Stomach (tissue), 4 donors: ENCODE measurements at regions not wholly inside any gene's neighbourhood (a gene's known extent, or its start where the extent isn't known, plus 50 kb on each side); places are given as distances from the start of the nearest gene placed in this dataset.

Experiments
- EP300 ChIP-seq: sonication (generic); formaldehyde crosslinking; IDR thresholded peaks from one replicate; pipeline ENCODE4 v1.6.1; 2017; ENCODE audit warnings: antibody characterized with exemption
- POLR2A ChIP-seq, 4 donors: fragments of 450-650 bp; IDR thresholded peaks; one replicate each; pipeline ENCODE4 v1.6.1; 2016; ENCODE audit warnings: antibody characterized with exemption in 4 of 4, control low read depth in 2 of 4, mild to moderate bottlenecking in 1 of 4, moderate library complexity in 1 of 4
- POLR2AphosphoS5 ChIP-seq, 3 donors: sonication (generic); formaldehyde crosslinking; IDR thresholded peaks; one replicate each; pipeline ENCODE4 v1.6.1; 2016; ENCODE audit warnings: antibody characterized with exemption in 3 of 3
- TF ChIP-seq, protein P1 (sequence below), 7 experiments: fragments of 450-650 bp in 4 of 7; fragments of 200-600 bp in 3 of 7; sonication (generic) in 3 of 7; IDR thresholded peaks; one replicate each; pipeline ENCODE4 v1.5.1; 2016 to 2019; ENCODE audit warnings: antibody characterized with exemption in 7 of 7, control low read depth in 2 of 7, mild to moderate bottlenecking in 1 of 7

DNA sequence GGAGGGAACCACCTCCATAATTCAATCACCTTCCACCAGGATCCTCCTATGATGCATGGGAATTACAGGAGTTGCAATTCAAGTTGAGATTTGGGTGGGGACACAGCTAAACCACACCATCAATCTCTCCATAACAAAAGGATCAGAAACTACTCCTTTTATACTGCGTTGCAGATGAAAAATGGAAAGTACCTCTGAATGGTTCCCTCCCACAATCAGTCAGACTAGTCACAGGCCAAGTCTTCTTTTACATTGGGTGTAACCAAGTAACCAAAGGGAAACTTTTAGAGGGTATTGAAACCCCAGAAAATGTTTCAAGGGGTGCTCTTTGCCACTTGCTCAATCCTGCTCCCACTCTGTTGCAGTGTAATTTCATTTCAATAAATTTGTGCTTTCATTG, 504.3 kb upstream of the CNTN3 start:
- TF ChIP-seq, protein P1, sequence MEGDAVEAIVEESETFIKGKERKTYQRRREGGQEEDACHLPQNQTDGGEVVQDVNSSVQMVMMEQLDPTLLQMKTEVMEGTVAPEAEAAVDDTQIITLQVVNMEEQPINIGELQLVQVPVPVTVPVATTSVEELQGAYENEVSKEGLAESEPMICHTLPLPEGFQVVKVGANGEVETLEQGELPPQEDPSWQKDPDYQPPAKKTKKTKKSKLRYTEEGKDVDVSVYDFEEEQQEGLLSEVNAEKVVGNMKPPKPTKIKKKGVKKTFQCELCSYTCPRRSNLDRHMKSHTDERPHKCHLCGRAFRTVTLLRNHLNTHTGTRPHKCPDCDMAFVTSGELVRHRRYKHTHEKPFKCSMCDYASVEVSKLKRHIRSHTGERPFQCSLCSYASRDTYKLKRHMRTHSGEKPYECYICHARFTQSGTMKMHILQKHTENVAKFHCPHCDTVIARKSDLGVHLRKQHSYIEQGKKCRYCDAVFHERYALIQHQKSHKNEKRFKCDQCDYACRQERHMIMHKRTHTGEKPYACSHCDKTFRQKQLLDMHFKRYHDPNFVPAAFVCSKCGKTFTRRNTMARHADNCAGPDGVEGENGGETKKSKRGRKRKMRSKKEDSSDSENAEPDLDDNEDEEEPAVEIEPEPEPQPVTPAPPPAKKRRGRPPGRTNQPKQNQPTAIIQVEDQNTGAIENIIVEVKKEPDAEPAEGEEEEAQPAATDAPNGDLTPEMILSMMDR (IDR thresholded peaks at IDR 0.05) = no peak
- TF ChIP-seq POLR2A (IDR thresholded peaks at IDR 0.05) = no peak
- no peak for TF ChIP-seq POLR2AphosphoS5 (IDR thresholded peaks at IDR 0.05)
- TF ChIP-seq EP300 = no peak
